Keratinocyte (primary cell): ENCODE measurements at regions not wholly inside any gene's neighbourhood (a gene's known extent, or its start where the extent isn't known, plus 50 kb on each side); places are given as distances from the start of the nearest gene placed in this dataset.
A peak's percentile ranks its signal among the peaks of the same experiment; 100 is the strongest.

Experiments used
- EZH2 ChIP-seq: IDR thresholded peaks from one replicate; pipeline ENCODE4 v1.6.1; 2012; ENCODE audit warnings: inconsistent platforms, mild to moderate bottlenecking, low read length, moderate library complexity
- TF ChIP-seq, protein P1 (sequence below), 3 experiments: IDR thresholded peaks in 1 of 3; conservative IDR thresholded peaks in 1 of 3; optimal IDR thresholded peaks in 1 of 3; 2 replicates in 2 of 3; 3 replicates in 1 of 3; pipeline versions ENCODE3 to v1.5.1; 2011; ENCODE audit warnings: low read length in 3 of 3, mild to moderate bottlenecking in 3 of 3, moderate library complexity in 2 of 3, control low read depth in 1 of 3, inconsistent platforms in 1 of 3; ENCODE audit not compliant: insufficient read depth in 2 of 3; ENCODE audit errors: extremely low read depth in 1 of 3

DNA sequence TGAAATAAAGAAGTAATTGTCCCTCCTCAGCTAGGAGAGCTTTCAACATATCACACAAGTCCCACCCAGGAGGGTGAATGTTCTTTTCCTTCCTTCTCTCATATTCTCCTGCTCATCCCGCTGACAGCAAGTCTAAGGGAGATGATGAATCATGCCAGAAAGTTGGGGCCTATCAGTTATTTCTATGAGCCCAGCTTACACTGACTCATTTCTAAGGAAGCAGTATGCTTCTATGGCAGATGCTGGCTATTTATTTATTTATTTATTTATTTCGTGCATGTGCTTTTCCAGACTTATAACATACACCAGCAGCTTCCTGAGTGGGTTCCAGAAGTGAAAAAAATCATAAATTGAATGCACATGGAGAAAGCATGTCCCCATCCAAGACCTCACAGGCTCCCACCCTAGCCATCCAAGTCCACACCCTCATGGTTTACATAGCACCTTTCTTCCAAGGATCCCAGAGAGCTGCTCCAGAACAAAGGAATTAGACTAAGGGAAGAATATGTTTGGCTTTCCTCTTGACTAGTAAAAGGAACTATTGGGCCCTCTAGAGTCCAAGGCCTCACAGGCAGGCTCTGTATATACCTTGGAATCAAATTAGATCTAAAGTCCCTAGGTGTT lies 1074.2 kb upstream of the ZEB2 start:
- no peak for TF ChIP-seq EZH2
- TF ChIP-seq, protein P1, sequence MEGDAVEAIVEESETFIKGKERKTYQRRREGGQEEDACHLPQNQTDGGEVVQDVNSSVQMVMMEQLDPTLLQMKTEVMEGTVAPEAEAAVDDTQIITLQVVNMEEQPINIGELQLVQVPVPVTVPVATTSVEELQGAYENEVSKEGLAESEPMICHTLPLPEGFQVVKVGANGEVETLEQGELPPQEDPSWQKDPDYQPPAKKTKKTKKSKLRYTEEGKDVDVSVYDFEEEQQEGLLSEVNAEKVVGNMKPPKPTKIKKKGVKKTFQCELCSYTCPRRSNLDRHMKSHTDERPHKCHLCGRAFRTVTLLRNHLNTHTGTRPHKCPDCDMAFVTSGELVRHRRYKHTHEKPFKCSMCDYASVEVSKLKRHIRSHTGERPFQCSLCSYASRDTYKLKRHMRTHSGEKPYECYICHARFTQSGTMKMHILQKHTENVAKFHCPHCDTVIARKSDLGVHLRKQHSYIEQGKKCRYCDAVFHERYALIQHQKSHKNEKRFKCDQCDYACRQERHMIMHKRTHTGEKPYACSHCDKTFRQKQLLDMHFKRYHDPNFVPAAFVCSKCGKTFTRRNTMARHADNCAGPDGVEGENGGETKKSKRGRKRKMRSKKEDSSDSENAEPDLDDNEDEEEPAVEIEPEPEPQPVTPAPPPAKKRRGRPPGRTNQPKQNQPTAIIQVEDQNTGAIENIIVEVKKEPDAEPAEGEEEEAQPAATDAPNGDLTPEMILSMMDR (optimal IDR thresholded peaks at IDR 0.05 in 1 of 3, IDR thresholded peaks at IDR 0.05 in 1 of 3, conservative IDR thresholded peaks at IDR 0.05 in 1 of 3; ENCODE audit: extremely low read depth in 1 of 3, insufficient read depth in 2 of 3, low read length in 3 of 3): peak in 1 of 3 experiments; percentile 4
